Gastrocnemius medialis (tissue), 4 donors: ENCODE measurements at regions not wholly inside any gene's neighbourhood (a gene's known extent, or its start where the extent isn't known, plus 50 kb on each side); places are given as distances from the start of the nearest gene placed in this dataset.

Source experiments
- POLR2A ChIP-seq, 2 donors: fragments of 450-650 bp; IDR thresholded peaks; one replicate each; pipeline ENCODE4 v1.6.1; 2017; ENCODE audit warnings: antibody characterized with exemption in 2 of 2, mild to moderate bottlenecking in 2 of 2, moderate library complexity in 2 of 2
- TF ChIP-seq, protein P1 (sequence below), 5 experiments: fragments of 450-650 bp in 3 of 5; fragments of 200-600 bp in 2 of 5; sonication (generic) in 2 of 5; IDR thresholded peaks in 4 of 5; conservative IDR thresholded peaks in 1 of 5; 1 replicate in 4 of 5; 2 replicates in 1 of 5; pipeline ENCODE4 v1.5.1; 2016 to 2019; ENCODE audit warnings: antibody characterized with exemption in 5 of 5, mild to moderate bottlenecking in 3 of 5, moderate library complexity in 3 of 5

DNA sequence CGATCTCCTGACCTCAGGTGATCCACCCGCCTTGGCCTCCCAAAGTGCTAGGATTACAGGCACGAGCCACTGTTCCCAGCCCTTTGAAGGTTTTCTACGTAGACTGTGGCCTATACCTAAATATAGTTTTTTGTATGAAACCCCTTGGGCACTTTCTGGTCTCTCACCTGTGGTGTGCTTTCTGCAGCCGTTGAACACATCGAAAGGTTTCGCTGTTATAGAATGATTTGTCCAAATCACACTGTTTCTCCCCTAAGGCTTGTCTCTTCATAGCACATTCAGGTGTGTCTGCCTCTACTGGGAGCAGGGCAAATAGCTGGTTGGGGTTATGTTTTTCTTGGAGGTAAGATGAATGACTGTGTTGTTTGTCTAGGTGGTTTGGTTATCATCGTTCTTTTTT lies 597.9 kb downstream of the RNF144B start:
- TF ChIP-seq, protein P1, sequence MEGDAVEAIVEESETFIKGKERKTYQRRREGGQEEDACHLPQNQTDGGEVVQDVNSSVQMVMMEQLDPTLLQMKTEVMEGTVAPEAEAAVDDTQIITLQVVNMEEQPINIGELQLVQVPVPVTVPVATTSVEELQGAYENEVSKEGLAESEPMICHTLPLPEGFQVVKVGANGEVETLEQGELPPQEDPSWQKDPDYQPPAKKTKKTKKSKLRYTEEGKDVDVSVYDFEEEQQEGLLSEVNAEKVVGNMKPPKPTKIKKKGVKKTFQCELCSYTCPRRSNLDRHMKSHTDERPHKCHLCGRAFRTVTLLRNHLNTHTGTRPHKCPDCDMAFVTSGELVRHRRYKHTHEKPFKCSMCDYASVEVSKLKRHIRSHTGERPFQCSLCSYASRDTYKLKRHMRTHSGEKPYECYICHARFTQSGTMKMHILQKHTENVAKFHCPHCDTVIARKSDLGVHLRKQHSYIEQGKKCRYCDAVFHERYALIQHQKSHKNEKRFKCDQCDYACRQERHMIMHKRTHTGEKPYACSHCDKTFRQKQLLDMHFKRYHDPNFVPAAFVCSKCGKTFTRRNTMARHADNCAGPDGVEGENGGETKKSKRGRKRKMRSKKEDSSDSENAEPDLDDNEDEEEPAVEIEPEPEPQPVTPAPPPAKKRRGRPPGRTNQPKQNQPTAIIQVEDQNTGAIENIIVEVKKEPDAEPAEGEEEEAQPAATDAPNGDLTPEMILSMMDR (IDR thresholded peaks at IDR 0.05 in 4 of 5, conservative IDR thresholded peaks at IDR 0.05 in 1 of 5) = no peak
- no peak for TF ChIP-seq POLR2A (IDR thresholded peaks at IDR 0.05)
